GM19238 (cell line): ENCODE measurements at regions not wholly inside any gene's neighbourhood (a gene's known extent, or its start where the extent isn't known, plus 50 kb on each side); places are given as distances from the start of the nearest gene placed in this dataset.

Experiments used
- DNase-seq: peaks from one replicate; pipeline ENCODE4 v3.0.0; 2011; ENCODE audit warnings: low spot score; ENCODE audit not compliant: insufficient read length

DNA sequence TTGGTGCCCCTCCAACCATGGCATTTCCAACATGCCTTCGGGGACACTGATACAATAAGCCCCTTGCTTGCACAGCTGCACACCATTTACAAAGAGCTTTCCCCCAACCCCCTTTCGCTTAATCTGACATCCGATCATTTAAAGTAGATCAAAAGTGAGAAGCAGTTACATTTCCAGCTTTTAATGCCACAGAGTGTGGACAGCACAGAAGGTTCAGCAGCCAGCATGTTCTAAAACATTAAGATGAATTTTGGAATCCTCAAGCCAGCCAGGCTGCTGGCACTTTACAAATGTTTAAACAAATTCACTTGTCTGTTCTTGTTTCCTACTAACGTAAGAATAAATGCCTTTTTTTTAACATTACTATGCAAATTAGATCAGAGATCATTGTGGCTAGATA lies 284.4 kb upstream of the LDB2 start:
- no peak for DNase-seq

DNA sequence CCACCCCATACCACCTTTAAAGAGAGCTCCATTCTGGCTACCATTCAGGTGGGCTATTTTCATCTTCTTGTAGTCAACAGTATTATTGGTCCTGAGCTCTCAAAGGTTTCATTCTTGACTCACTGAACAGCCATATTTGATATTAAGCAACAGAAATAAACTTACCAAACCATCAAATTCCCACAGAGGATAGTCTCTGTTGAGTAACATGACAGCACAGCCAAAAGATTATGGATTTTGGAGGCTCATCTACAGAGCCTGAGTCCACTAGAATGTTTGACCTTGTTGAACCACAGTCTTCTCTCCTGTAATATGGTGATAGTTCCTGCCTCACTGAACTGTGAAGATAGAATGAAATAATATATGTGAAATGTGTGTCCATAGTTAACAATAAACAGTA lies 276.3 kb upstream of the LDB2 start:
- DNase-seq: no peak

DNA sequence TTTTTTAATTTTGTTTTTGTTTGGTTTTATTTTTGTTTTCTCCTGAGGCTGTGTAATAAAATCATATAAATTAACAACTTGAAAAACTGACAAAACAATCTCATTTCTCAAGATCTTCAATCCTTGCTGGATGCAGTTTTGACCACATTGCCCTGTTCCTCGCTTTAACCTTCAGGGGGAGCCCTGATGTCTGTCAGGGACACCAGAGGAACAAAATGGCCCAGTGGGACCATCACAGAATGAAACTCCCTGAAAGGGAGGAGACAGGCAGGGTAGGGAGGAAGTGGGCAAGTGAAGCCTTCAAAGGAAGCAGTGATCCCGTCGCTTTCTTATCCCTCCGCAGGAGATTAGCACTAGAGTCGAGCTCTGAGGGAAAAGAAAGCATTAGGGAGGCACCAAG lies 274.9 kb upstream of the LDB2 start:
- no peak for DNase-seq

DNA sequence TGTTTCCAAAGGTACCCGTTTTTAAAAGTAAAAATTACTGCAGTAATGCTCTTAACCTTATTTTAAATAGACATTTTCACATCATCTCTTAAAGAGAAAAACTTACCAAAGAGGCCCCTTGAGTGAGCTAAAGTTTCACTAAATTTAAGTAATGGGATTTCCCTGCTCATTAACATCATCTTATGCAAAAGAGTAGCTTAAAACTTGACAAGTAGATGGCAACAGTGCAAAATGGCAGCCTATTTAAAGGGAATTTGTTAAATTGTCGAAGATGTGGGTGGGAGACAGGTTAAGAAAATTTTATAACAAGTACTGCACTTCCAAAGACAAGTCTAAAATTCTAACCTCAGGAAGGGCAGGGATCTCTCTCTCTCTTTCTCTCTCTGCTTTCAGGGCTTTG lies 271.7 kb upstream of the LDB2 start:
- no peak for DNase-seq

DNA sequence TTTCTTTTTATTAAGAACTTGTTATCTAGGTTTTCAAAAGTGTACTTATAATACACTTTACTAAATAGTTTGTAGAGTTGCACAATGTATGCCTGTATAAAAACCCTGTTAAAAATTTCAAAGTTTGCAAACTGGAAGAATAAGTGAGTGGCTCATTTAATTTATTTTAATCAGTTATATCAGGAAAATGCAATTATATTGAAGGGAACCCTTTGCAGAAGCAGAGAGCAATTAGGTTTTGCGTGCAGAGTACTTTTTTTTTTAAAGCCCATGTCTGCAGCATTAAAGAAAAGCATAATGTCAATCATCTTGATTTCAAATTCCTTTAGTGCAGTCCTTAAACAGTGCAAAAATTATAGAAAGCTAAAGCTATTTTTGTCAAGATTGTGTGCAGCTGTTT lies 271.3 kb upstream of the LDB2 start:
- no peak for DNase-seq

DNA sequence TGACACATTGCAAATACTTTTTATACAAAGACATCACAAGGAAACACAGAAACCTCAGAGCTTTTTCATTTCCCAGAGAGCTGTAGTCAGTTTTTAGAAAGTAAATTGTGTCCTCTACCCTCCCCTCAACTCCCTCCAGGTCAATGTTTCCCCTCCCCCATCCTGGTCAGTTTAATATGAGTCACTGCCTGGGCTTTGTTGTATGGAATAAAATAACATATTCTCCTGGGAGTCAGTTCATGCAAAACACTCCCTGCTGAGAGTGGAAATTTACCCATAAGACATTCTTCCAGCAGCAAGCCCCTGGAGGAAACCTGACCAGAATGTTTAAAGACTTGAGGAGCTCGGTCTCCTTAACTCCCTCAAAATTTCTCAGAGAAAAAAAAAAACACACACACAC lies 270.1 kb upstream of the LDB2 start:
- no peak for DNase-seq

DNA sequence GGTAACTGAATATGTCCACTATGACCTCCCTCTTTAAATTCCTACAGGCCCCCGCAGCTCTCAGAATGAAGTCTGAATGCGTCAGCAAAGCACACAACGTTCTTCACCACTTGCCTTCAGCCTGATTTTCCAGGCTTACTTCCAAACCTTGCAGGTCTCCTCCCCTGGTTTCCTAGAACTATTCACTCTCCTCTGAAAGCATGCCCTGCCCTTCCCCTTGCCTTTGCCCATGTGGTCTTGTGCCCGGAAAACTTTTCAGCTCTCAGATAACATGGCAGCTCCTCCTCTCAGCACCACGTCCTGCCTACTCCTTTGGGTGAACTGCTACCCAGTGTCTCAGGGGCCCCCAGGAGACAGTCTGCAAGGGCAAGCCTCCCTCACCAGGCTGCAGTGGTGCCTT lies 268.5 kb upstream of the LDB2 start:
- DNase-seq: no peak

DNA sequence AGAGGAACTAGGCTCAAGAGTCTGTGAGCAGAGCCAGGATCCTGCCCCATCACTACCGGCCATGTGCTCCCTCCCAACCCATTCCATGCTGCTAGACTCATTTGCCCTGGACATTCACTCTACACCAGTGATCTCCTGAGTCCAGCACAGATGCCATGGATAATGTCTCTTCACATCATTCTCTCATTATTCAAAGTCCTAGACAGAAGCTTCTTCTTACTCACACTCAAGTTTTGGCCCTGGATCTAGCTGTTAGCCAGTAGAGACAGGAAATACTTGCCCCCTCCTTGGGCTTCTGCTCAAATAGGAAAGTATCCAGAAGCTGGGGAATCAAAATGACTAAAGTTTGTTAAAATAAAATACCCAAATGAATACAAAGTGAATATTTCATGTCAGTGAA lies 266.8 kb upstream of the LDB2 start:
- no peak for DNase-seq

DNA sequence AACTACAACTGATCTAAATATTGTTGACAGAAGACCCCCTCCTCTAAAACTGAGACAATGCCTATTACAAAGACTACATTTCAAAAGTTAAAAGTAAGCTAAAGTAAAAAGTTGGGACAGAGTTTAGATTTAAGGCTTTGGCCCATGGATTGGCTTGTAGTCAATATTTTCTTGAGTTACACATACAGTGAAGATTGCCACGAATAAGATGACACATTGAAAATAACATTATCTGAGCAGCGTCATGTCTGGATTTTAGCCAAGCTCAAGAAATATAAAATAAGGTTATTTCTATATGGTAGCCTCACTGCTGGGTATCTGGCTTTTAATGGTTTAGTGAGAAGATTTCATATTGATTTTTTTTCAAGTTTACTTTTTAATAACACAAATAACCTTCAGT lies 266.2 kb upstream of the LDB2 start:
- no peak for DNase-seq

DNA sequence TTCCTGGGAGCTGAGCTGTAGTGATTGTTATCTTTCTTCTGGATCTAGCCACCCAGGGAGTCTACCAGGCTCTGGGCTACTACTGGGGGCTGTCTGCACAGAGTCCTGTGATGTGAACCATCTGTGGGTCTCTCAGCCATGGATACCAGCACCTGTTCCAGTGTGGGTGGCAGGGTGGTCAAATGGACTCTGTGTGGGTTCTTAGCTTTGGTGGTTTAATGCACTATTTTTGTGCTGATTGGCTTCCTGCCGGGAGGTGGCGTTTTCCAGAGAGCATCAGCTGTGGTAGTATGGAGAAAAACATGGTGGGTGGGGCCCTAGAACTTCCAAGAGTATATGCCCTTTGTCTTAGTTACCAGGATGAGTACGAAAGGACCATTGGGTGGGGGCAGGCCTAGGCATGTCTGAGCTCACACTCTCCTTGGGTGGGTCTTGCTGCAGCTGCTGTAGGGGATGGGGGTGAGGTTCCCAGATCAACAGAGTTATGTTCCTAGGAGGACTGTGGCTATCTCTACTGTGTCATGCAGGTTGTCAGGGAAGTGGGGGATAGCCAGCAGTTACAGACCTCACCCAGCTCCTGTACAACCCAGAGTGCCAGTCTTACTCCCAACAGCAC lies 264.8 kb upstream of the LDB2 start:
- no peak for DNase-seq

DNA sequence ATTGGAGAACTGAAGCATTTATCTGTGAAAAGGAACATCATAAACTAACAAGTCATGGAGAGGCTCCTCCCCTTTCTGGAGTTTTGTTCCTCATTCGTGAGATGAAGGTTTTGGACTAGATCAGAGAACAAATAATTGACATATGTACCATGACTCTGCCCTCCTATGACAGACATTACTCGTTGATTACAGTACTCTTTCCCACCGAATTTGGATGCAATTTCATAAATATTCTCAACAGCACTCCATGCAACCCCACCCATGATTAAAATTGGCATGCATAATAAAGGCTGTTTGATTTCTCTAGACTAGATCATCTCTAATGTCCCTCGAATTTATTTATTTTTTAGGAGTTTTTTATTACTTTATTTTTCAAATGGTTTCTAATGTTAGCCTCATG lies 258.9 kb upstream of the LDB2 start:
- no peak for DNase-seq

DNA sequence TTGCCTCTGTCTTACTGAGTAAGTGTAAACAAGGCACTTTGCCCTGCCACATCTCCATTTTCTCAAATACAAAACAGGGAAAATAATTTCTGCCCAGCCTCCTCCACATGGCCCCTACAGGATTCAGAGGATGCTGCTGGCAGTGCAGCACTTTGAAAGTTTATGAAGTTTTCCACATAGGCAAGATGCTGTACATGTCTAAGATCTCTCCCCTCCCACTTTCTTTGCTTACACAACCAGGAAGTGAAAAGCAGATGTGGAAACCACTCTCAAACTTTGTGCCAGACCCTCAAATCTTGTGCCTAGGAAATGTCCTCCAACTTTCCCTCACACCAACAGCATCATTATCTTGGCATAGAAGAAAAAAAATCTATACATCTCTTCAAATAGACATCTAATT lies 257.0 kb upstream of the LDB2 start:
- DNase-seq: no peak

DNA sequence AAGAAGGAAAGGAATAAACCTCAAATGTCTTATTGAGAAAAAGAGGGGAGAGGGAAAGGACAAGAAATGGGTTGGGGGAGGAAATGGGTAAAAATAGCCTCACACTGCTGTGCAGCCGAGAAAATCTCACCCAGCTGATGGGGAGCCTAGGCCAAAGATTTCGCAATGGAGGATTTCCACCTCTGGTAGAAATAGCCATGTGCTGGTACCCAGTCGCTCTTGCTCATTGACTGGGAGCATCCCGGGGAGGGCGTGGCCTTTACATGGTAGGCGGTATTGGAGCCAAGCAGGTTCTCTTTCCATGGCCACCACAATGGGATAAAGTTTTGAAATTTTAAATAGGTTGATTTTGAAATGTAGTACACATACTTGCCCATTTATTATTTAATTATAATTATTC lies 255.1 kb upstream of the LDB2 start:
- no peak for DNase-seq

DNA sequence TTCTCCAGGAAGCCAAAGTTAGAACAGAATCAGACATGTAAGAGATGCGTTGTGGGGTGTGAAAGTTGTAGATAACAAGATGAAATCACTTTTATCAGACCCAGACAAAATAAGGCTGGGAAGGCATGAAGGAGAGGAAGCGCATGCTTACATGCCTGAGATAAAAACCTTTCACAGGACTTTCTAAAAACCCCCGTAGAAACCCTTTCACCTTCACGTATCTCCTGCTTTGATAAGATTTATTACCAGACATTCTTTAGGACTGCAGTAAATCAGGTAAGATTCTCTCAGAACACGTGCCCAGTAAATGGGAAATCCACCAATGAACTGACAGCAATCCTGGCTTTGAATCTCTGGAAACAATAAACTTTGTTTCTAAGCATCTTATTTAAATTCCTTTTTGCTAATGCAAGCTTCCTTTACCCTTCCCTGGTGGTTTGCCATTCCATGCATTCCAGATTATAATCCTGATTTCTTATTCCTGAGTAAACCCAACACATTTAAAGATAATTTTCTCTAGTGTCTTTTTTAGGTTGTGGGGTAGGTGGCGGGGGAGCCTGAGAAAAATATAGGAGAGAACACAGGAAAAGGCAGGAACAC lies 254.6 kb upstream of the LDB2 start:
- no peak for DNase-seq

DNA sequence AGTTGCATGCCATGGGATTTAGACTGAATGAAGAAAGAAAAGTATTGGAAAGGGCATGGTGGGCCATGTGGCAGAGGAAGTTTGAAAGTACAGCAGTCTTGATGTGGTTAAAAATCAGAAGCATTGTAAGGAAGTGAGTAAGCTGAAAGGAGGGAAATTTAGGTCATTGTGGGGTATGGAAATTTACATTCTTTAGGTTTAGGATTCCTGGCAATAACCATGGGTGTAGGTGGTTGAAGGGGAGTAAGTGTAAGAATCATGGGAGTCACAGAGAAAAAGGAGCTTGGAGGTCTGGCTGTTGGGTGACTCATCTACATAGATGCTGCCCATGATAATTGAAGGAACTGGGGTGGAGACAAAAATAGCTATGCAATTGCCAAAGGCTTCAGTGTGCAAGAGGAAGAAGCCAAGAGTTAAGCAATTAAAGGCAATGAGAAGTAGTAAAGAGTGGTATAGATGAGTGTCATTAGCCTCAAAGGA lies 243.8 kb upstream of the LDB2 start:
- DNase-seq: no peak

DNA sequence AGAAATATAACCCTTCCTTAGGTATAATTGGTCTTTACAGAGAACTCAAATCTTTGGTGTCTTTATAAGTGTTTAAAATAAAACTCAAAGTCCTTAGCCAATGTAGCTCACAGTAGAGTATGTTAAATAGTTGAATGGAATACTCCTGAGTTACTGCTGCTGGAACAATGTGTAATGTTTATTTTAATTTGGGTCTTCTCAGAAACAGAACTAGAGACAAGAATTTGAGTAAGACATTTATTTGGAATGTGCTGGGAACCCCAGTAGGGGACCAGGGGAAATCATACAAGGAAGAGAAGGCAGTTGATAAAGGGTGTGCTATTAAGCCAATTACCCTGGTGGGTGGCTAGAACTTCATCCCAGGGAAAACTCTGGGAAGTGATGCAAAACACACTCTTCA lies 240.4 kb upstream of the LDB2 start:
- no peak for DNase-seq

DNA sequence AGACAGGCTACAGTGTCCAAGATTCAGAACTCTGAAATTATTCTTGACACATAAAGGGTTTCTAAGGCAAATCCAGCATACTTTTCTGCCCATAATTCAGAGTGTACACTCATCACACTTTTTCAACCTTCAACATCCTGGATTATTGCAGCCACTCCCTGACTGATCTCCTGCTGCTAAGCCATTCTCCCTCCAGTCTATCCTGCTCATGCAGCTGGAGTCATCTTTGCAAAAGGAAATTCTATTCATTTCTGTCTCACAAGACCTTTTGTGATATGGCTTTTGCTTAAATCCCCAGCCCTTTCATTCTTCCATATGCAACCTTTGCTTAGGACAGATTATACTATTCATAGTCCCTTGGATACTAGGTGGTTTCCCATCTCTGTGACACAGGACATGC lies 236.1 kb upstream of the LDB2 start:
- no peak for DNase-seq

DNA sequence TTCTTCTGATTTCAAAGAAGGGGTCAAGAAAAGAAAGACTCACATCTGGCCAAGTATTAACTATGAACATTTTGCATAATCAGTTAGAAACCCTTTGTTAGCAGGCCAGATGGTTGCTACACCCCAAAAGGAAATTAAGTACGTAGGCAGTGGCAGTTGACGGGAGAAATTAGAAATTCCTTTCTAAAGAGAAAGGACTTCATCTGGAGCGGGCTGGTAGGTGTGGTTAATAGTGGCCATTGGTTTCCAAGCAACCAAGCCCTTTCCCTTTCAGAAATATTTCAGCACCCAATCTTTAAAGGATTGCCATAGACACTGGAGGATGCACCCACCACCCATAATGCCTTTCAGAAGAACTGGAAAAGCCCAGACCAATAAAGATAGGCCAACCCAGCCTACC lies 235.7 kb upstream of the LDB2 start:
- DNase-seq: no peak

DNA sequence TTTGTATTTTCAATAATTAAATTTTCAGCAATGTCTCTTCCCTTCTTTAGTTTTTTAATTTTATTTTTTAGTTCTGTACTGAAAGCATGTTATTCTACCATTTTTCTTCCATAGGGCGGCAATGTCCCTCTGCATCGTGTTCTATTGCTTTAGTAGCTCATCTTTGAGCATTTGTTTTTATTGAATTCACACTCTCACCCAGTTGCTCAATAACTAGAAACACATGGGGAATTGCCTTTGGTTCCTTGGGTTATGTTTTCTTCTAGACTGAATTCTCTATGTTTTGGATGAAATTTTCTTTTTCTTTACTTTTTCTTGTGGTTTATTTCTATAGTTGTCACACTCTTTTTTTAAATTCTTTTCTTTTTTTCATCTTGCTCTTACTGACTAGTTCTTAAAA lies 233.8 kb upstream of the LDB2 start:
- DNase-seq: no peak

DNA sequence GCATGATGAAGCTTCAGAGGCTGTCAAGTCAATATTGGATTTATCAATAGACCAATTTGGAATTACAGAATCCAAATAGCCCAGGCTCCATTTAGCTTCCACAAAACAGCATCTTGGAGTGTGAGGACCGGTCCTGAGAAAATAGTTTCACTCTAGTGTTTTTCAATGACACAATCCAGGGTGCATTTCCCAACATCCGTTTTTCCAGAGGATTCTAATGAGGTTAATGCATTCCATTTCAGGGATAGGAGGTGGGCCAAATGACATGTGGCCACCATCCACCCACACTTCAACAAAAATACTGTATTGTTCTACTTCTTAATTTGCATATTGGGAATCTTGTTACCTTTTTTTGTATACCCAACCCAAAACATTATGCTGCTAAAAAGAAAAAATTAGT lies 229.8 kb upstream of the LDB2 start:
- DNase-seq: no peak

DNA sequence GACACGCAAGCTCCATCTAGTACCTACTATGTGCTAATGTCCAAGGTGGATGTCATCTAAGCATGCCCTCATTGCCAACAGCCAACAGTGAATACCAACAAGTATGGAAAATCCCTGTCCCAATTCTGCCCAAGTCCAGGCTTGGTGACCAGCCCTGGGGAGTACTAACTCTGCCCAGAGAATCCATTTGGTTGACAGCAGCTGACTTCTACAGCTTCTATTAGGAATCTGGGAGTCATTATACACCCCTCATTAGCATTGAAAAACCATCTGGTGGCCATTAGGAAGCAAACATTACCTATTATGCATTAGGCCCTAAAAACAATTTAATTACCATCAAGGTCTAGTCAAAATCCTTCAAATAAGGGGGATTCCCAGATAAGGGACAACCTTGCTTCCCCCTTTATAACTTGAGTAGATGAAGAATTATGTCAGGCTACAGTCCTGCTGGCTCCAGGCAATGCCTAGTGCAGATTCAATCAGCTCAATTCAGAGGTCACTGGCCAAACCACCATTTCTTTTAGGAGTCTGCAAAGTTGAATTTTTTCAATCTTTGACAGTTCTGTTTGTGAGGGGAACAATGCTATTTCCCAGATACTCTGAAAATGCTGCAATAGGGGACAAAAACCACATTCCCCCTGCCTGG lies 228.0 kb upstream of the LDB2 start:
- DNase-seq: no peak

DNA sequence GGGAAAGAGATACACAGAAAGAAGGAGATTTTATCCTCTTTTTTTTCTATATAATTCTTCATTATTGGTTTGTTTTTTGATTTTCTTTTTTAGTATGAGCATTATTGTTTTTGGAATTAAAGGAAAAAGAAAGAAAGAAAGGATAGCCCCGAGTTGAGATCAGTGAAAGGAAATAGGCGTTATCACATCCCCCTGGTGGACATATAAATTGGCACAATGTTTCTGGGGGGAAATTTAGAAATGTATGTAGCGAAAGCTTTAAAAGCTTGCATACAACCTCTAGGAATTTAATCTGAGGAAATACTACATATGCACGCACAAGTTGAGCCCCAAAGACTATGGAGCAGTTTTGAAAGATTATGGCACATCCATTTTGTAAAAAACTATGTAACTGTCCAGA lies 226.3 kb upstream of the LDB2 start:
- DNase-seq: no peak

DNA sequence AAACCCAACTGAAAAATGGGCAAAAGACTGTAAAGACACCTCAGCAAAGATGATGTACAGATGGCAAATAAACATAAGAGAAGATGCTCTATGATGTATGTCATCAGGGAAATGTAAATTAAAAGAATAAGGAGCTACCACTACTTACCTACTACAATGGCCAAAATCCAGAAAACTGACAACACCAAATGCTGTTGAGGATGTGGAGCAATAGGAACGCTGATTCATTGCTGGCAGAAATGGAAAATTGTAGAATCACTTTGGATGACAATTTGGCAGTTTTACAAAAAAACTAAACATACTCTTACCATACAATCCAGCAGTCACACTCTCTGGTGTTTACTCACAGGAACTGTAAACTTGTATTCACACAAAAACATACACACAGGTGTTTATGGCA lies 222.3 kb upstream of the LDB2 start:
- no peak for DNase-seq
